Osteoblast (primary cell): ENCODE measurements at regions not wholly inside any gene's neighbourhood (a gene's known extent, or its start where the extent isn't known, plus 50 kb on each side); places are given as distances from the start of the nearest gene placed in this dataset.

ENCODE experiments used
- DNase-seq: peaks from one replicate; pipeline ENCODE4 v3.0.0; 2011; ENCODE audit warnings: low spot score, mixed read lengths; ENCODE audit not compliant: insufficient read length; ENCODE audit errors: missing footprints
- H2AFZ ChIP-seq: 2 replicates; pipeline ENCODE4 v1.6.0; 2011; ENCODE audit warnings: mild to moderate bottlenecking, low read length
- H3K27ac ChIP-seq: 2 replicates; pipeline ENCODE4 v1.5.1; 2011; ENCODE audit warnings: mild to moderate bottlenecking, low read depth, low read length, moderate library complexity
- H3K27me3 ChIP-seq: 2 replicates; pipeline ENCODE4 v1.6.0; 2012; ENCODE audit warnings: mild to moderate bottlenecking, control low read depth, inconsistent platforms, low read length, moderate library complexity; ENCODE audit not compliant: insufficient read depth
- H3K36me3 ChIP-seq: 2 replicates; pipeline ENCODE4 v1.5.1; 2011; ENCODE audit warnings: mild to moderate bottlenecking, low read length, control low read depth, moderate library complexity; ENCODE audit not compliant: insufficient read depth
- H3K4me1 ChIP-seq: 2 replicates; pipeline ENCODE4 v1.5.1; 2011; ENCODE audit warnings: mild to moderate bottlenecking, low read length, control low read depth, moderate library complexity; ENCODE audit not compliant: insufficient read depth
- H3K4me2 ChIP-seq: 2 replicates; pipeline ENCODE4 v1.6.0; 2011; ENCODE audit warnings: mild to moderate bottlenecking, low read length; ENCODE audit not compliant: insufficient read depth
- H3K4me3 ChIP-seq: fragments of 200-600 bp; sonication (generic); 3 replicates; pipeline ENCODE4 v1.5.1; 2012; ENCODE audit warnings: mild to moderate bottlenecking, low read length, inconsistent platforms; ENCODE audit not compliant: insufficient read depth
- H3K79me2 ChIP-seq: 2 replicates; pipeline ENCODE4 v1.6.0; 2012; ENCODE audit warnings: mild to moderate bottlenecking, low read length, control low read depth, inconsistent platforms; ENCODE audit not compliant: insufficient read depth
- H3K9me3 ChIP-seq: 2 replicates; pipeline ENCODE4 v1.5.1; 2011; ENCODE audit warnings: low read depth, low read length, control low read depth
- H4K20me1 ChIP-seq: 2 replicates; pipeline ENCODE4 v1.6.0; 2012; ENCODE audit warnings: mild to moderate bottlenecking, low read length, control low read depth; ENCODE audit not compliant: insufficient read depth
- TF ChIP-seq, protein P1 (sequence below): IDR thresholded peaks from 2 replicates; pipeline ENCODE4 v1.5.1; 2011; ENCODE audit warnings: mild to moderate bottlenecking, low read depth, low read length, moderate library complexity; ENCODE audit errors: extremely low read depth

DNA sequence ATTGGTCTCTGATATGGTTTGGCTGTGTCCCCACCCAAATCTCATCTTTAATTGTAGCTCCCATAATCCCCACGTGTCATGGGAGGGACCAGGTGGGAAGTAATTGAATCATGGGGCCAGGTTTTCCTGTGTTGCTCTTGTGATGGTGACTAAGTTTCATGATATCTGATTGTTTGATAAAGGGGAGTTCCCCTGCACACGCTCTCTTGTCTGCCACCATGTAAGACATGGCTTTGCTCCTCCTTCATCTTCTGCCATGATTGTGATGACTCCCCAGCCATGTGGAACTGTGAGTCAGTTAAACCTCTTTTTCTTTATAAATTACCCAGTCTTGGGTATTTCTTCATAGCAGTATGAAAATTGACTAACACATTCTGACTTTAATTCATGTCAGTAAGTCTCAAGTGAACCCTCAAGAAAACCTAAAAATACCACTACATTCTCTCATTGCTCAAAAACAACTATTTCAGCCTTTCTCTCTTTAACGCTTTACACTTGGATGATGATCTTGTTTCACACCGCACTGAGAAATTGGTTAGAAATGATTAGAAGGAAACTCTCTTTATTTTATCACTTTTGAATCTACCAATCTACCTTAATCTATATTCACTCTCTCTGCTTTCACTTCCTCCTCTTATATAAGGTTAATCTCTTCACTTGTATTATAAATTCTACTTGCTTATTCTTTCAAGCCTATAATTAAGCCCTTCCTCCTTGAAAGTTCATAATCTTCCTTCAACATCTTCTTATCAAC is 110.1 kb downstream of the GALR1 start:
- peaks cover 7% of the 10 kb centered on the region for H3K9me3 ChIP-seq
- no peak overlapping the region for H3K27ac ChIP-seq
- H2AFZ ChIP-seq = no peak overlapping the region
- DNase-seq = no peak
- H3K27me3 ChIP-seq = no peaks in the 10 kb centered on the region
- H4K20me1 ChIP-seq = no peaks in the 10 kb centered on the region
- no peak overlapping the region for H3K4me3 ChIP-seq
- H3K36me3 ChIP-seq = no peaks in the 10 kb centered on the region
- no peak overlapping the region for H3K4me2 ChIP-seq
- H3K79me2 ChIP-seq = no peaks in the 10 kb centered on the region
- TF ChIP-seq, protein P1, sequence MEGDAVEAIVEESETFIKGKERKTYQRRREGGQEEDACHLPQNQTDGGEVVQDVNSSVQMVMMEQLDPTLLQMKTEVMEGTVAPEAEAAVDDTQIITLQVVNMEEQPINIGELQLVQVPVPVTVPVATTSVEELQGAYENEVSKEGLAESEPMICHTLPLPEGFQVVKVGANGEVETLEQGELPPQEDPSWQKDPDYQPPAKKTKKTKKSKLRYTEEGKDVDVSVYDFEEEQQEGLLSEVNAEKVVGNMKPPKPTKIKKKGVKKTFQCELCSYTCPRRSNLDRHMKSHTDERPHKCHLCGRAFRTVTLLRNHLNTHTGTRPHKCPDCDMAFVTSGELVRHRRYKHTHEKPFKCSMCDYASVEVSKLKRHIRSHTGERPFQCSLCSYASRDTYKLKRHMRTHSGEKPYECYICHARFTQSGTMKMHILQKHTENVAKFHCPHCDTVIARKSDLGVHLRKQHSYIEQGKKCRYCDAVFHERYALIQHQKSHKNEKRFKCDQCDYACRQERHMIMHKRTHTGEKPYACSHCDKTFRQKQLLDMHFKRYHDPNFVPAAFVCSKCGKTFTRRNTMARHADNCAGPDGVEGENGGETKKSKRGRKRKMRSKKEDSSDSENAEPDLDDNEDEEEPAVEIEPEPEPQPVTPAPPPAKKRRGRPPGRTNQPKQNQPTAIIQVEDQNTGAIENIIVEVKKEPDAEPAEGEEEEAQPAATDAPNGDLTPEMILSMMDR = no peak
- no peaks in the 10 kb centered on the region for H3K4me1 ChIP-seq

DNA sequence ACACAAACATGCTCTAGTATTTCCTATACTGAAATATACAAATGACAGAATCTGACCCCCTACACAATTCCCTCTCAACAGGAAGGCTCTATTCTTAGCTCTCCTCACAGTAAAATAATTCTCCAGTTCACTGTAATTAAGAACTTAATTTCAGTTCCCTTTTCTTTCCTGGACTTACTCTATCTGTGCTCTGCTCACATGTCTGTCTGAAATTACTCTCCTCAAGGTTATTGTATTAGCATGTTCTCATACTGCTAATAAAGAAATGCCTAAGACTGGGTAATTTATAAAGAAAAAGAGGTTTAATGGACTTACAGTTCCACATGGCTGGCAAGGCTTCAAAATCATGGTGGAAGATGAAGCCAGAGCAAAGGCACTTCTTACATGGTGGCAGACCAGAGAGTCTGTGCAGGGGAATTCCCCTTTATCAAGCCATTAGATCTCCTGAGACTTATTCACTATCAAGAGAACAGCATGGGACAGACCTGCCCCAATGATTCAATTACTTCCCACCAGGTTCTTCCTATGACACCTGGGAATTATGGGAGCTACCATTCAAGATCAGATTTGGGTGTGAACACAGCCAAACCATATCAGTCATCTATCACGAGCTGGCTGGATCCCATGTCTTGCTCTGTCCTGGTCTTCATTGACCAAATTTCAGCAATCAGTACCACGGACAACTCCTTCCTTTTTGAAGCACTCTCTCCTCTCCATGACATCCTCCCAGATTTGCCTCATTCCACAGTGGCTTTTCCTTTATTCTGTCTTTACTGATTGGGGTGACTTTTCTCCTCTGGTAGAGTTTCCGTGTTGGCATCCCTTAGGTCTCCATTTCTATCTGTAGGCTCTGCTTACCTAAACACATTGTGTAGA is 110.9 kb downstream of the GALR1 start:
- peaks cover 7% of the 10 kb centered on the region for H3K9me3 ChIP-seq
- TF ChIP-seq, protein P1 = no peak
- no peaks in the 10 kb centered on the region for H3K4me1 ChIP-seq
- no peaks in the 10 kb centered on the region for H3K27me3 ChIP-seq
- H3K36me3 ChIP-seq = no peaks in the 10 kb centered on the region
- H3K4me3 ChIP-seq = no peak overlapping the region
- no peaks in the 10 kb centered on the region for H4K20me1 ChIP-seq
- H3K79me2 ChIP-seq = no peaks in the 10 kb centered on the region
- no peak overlapping the region for H2AFZ ChIP-seq
- H3K27ac ChIP-seq = no peak overlapping the region
- no peak for DNase-seq
- no peak overlapping the region for H3K4me2 ChIP-seq

DNA sequence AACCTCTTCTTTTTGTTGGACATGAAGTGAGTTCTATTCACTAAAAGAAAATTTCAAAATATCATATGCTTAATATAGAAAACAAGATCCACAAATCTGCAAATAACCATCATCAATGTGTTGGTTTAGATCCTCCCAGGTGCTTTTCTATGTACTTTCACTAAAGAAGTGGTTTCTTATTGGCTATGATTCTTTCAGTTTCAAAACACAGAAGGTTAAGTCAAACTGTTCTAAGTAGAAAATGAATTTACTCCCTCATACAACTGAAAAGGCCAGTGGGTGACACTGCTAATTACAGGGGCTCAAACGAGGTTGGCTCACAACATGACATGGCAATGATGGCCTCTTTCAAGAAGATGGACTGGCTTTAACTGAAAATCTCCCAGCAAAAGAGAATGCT is 111.7 kb downstream of the GALR1 start:
- Histone ChIP-seq H3K4me2 (no peak overlapping the region), H3K27ac (no peak overlapping the region), H4K20me1 (no peaks in the 10 kb centered on the region), H3K4me1 (no peaks in the 10 kb centered on the region), H2AFZ (no peak overlapping the region), H3K79me2 (no peaks in the 10 kb centered on the region), H3K9me3 (peaks cover 7% of the 10 kb centered on the region), H3K27me3 (no peaks in the 10 kb centered on the region), H3K36me3 (no peaks in the 10 kb centered on the region), H3K4me3 (no peak overlapping the region)
- TF ChIP-seq, protein P1 = no peak
- no peak for DNase-seq

DNA sequence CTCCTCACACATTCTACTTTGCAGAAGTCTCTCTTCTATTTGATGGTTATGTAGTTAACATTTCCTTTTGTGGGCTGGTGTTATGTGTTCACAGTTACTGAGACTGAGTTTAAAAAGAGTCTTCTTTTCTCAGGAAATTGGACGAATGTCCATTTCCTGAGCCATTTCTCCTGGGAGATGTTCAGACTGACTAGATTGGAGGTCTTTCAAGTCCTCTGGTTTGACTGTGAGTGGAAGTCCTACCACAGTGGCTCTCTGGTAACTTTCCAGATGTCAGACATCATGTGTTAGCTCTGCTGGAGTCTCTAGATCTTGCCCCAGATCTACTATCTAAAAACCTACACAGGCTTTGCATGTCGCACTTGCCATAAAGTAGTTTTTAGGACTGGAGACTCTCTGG is 116.0 kb downstream of the GALR1 start:
- no peaks in the 10 kb centered on the region for H3K36me3 ChIP-seq
- no peak overlapping the region for H3K4me2 ChIP-seq
- no peak overlapping the region for H3K27ac ChIP-seq
- H3K4me1 ChIP-seq = no peaks in the 10 kb centered on the region
- peaks cover 7% of the 10 kb centered on the region for H3K9me3 ChIP-seq
- no peaks in the 10 kb centered on the region for H4K20me1 ChIP-seq
- no peak overlapping the region for H2AFZ ChIP-seq
- TF ChIP-seq, protein P1 = no peak
- no peak for DNase-seq
- H3K27me3 ChIP-seq = no peaks in the 10 kb centered on the region
- H3K79me2 ChIP-seq = no peaks in the 10 kb centered on the region
- no peak overlapping the region for H3K4me3 ChIP-seq
